ENCODE measurements at regions not wholly inside any gene's neighbourhood (a gene's known extent, or its start where the extent isn't known, plus 50 kb on each side); places are given as distances from the start of the nearest gene placed in this dataset.
"Not testable (repeated sequence)": the region's sequence is repeated elsewhere in the genome, so short reads cannot be mapped to it uniquely, and the experiment has no call there.

GRCh38 chr16:88197481-88198456 lies 185.0 kb upstream of the ZNF469 start:
- no peak overlapping the region for H3K4me2 ChIP-seq (ENCODE audit: insufficient read depth, low read length)
- no peaks in the 10 kb centered on the region for H3K9me3 ChIP-seq (ENCODE audit: low read depth, low read length)
- TF ChIP-seq CTCF (IDR thresholded peaks at IDR 0.05; ENCODE audit: extremely low read depth, low read depth, low read length), result no peak
- no peak overlapping the region for H3K4me3 ChIP-seq (ENCODE audit: insufficient read depth, low read length)
- H3K27ac ChIP-seq (ENCODE audit: low read depth, low read length), result no peak overlapping the region
- no peaks in the 10 kb centered on the region for H3K79me2 ChIP-seq (ENCODE audit: insufficient read depth, low read length)
- H4K20me1 ChIP-seq (ENCODE audit: insufficient read depth, low read length), result no peaks in the 10 kb centered on the region
- no peak overlapping the region for H2AFZ ChIP-seq (ENCODE audit: low read length)
- no peaks in the 10 kb centered on the region for H3K36me3 ChIP-seq (ENCODE audit: insufficient read depth, low read length)
- H3K27me3 ChIP-seq (ENCODE audit: insufficient read depth, low read length), result no peaks in the 10 kb centered on the region
- DNase-seq (ENCODE audit: insufficient read length, low spot score, missing footprints), result peak; percentile 59
- H3K4me1 ChIP-seq (ENCODE audit: insufficient read depth, low read length), result no peaks in the 10 kb centered on the region

GRCh38 chr16:88198457-88199295 lies 184.1 kb upstream of the ZNF469 start:
- not testable (repeated sequence) for H3K9me3 ChIP-seq (ENCODE audit: low read depth, low read length); H3K27ac ChIP-seq (ENCODE audit: low read depth, low read length); H3K27me3 ChIP-seq (ENCODE audit: insufficient read depth, low read length); DNase-seq (ENCODE audit: insufficient read length, low spot score, missing footprints); H2AFZ ChIP-seq (ENCODE audit: low read length); H3K4me1 ChIP-seq (ENCODE audit: insufficient read depth, low read length); H3K4me2 ChIP-seq (ENCODE audit: insufficient read depth, low read length); H4K20me1 ChIP-seq (ENCODE audit: insufficient read depth, low read length); H3K79me2 ChIP-seq (ENCODE audit: insufficient read depth, low read length); H3K36me3 ChIP-seq (ENCODE audit: insufficient read depth, low read length); H3K4me3 ChIP-seq (ENCODE audit: insufficient read depth, low read length)

- H3K27ac ChIP-seq (ENCODE audit: low read depth, low read length); H3K79me2 ChIP-seq (ENCODE audit: insufficient read depth, low read length); H3K4me1 ChIP-seq (ENCODE audit: insufficient read depth, low read length); H3K36me3 ChIP-seq (ENCODE audit: insufficient read depth, low read length); H3K27me3 ChIP-seq (ENCODE audit: insufficient read depth, low read length); H3K4me3 ChIP-seq (ENCODE audit: insufficient read depth, low read length); H3K9me3 ChIP-seq (ENCODE audit: low read depth, low read length); DNase-seq (ENCODE audit: insufficient read length, low spot score, missing footprints); H2AFZ ChIP-seq (ENCODE audit: low read length); H3K4me2 ChIP-seq (ENCODE audit: insufficient read depth, low read length); H4K20me1 ChIP-seq (ENCODE audit: insufficient read depth, low read length): not testable (repeated sequence)
Observed at GRCh38 chr16:88199296-88200153, 183.2 kb upstream of the ZNF469 start.

DNA sequence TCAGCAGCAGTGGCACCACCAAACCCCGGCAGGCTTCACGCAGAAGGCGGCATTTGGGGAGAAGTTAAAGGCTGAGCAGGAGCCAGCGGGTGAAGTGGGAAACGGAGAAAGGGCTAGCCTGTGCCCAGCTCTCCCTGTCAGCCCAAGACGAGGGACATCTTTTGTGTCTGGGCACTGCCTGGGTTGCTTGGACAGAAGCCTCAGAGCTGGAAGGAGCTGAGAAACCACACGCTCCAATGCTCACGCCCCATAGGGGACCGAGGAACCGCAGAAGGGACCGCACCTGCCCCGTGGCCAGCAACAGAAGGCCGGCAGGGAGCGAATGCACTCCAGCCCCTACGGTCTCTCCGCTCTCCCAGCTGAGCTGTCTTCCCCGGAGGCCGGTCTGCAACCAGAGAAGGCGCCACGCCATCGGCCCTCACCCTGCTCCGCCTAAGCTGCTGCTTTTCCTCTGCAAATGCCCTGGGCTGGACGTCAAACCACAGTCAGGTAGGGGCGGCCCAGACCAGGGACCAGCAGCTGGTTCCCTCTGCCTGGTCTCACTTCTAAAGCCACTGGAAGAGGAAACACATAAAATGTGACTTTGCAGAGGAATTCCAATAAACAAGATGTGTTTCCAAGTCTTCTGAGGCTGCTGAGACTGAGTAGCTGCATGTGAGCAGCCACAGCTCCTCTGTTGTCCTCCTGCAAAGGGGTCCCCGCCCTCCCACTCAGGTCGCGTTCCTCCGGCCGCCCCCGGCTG lies 182.4 kb upstream of the ZNF469 start:
- H3K4me2 ChIP-seq (ENCODE audit: insufficient read depth, low read length); H3K27ac ChIP-seq (ENCODE audit: low read depth, low read length); H3K79me2 ChIP-seq (ENCODE audit: insufficient read depth, low read length); H3K4me1 ChIP-seq (ENCODE audit: insufficient read depth, low read length); H4K20me1 ChIP-seq (ENCODE audit: insufficient read depth, low read length); H3K9me3 ChIP-seq (ENCODE audit: low read depth, low read length); H3K36me3 ChIP-seq (ENCODE audit: insufficient read depth, low read length); H3K27me3 ChIP-seq (ENCODE audit: insufficient read depth, low read length); H3K4me3 ChIP-seq (ENCODE audit: insufficient read depth, low read length): not testable (repeated sequence)
- DNase-seq (ENCODE audit: insufficient read length, low spot score, missing footprints), result peak; percentile 86
- H2AFZ ChIP-seq (ENCODE audit: low read length), result peak overlapping the region; percentile 56

Measured in osteoblast (primary cell).